NT2/D1 (cell line): ENCODE measurements at regions not wholly inside any gene's neighbourhood (a gene's known extent, or its start where the extent isn't known, plus 50 kb on each side); places are given as distances from the start of the nearest gene placed in this dataset.

Source experiments
- SUZ12 ChIP-seq: IDR thresholded peaks from 2 replicates; pipeline ENCODE4 v1.6.1; 2011; ENCODE audit not compliant: insufficient read length, insufficient read depth; ENCODE audit errors: extremely low read depth
- YY1 ChIP-seq: IDR thresholded peaks from 2 replicates; pipeline ENCODE4 v1.6.1; 2011; ENCODE audit not compliant: insufficient read length, insufficient read depth
- ZNF274 ChIP-seq: IDR thresholded peaks from 2 replicates; pipeline ENCODE4 v1.6.1; 2011; ENCODE audit warnings: mild to moderate bottlenecking, low read depth, low read length

DNA sequence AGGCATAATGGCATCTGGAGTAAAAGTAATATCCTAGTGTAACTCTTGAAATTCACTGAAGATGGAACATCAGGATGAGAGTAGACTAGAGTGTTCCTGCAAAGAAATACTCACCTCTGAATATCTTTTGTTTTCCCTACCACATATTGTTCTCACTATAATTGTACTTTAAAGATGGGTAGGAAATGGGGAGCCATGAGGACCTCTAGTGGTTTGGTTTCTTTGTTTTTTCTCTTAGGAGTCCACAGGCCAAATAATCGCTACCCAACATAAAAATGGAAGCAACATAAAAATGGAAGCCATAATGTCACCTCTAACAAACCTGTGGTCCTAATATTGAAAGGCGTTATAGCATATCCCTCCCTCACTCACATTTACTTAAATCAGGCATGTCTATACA is 2375.8 kb downstream of the MAT2B start:
- TF ChIP-seq YY1 (no peak), ZNF274 (no peak), SUZ12 (no peak)
